Type B pancreatic cell (in vitro differentiated cells): ENCODE measurements at regions not wholly inside any gene's neighbourhood (a gene's known extent, or its start where the extent isn't known, plus 50 kb on each side); places are given as distances from the start of the nearest gene placed in this dataset.
"Not testable (repeated sequence)": the region's sequence is repeated elsewhere in the genome, so short reads cannot be mapped to it uniquely, and the experiment has no call there.

Experiments
- DNase-seq: peaks from one replicate; pipeline ENCODE4 v3.0.0; 2021; ENCODE audit warnings: mixed read lengths; ENCODE audit not compliant: unreplicated experiment; ENCODE audit errors: extremely low spot score
- H3K27ac Mint-ChIP-seq: 2 replicates; pipeline ENCODE4 v1.8.0; 2021; ENCODE audit warnings: mild to moderate bottlenecking, mixed read lengths
- H3K27me3 Mint-ChIP-seq: 2 replicates; pipeline ENCODE4 v1.8.0; 2021; ENCODE audit warnings: mixed read lengths
- H3K36me3 Mint-ChIP-seq: 2 replicates; pipeline ENCODE4 v1.8.0; 2021; ENCODE audit warnings: mixed read lengths
- H3K4me1 Mint-ChIP-seq: one replicate; pipeline ENCODE4 v1.8.0; 2021; ENCODE audit warnings: mixed read lengths; ENCODE audit not compliant: unreplicated experiment
- H3K4me3 Mint-ChIP-seq: 2 replicates; pipeline ENCODE4 v1.8.0; 2021; ENCODE audit warnings: mild to moderate bottlenecking, mixed read lengths
- H3K9me3 Mint-ChIP-seq: 2 replicates; pipeline ENCODE4 v1.8.0; 2021; ENCODE audit warnings: mixed read lengths
- TF ChIP-seq, protein P1 (sequence below): fragments of 200-600 bp; sonication (generic); conservative IDR thresholded peaks from 2 replicates; pipeline ENCODE4 v1.5.0; 2021; ENCODE audit warnings: antibody characterized with exemption, mild to moderate bottlenecking

DNA sequence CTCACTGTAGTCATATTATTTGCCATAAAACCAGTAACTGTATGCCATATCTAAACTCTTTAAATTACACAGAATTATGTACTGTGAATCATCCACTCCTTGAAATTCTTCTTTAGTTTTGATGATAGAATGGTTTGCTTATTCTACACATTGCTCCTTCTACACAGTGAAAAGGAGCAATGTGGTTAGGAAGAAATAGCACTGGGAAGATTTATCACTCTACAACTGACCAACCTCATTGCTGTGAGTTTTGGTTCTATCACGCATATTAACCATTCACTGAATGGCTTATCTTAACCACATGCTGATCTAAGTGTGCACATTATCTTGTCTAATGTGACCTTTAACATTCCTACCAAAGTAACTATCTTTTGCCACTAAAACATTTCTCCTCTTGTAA, 415.7 kb upstream of the NDST4 start:
- no peaks in the 10 kb centered on the region for H3K36me3 Mint-ChIP-seq
- peaks cover under 1% of the 10 kb centered on the region for H3K9me3 Mint-ChIP-seq
- H3K4me1 Mint-ChIP-seq = no peaks in the 10 kb centered on the region
- DNase-seq = no peak
- H3K27ac Mint-ChIP-seq = no peak overlapping the region
- H3K27me3 Mint-ChIP-seq = no peaks in the 10 kb centered on the region
- TF ChIP-seq, protein P1, sequence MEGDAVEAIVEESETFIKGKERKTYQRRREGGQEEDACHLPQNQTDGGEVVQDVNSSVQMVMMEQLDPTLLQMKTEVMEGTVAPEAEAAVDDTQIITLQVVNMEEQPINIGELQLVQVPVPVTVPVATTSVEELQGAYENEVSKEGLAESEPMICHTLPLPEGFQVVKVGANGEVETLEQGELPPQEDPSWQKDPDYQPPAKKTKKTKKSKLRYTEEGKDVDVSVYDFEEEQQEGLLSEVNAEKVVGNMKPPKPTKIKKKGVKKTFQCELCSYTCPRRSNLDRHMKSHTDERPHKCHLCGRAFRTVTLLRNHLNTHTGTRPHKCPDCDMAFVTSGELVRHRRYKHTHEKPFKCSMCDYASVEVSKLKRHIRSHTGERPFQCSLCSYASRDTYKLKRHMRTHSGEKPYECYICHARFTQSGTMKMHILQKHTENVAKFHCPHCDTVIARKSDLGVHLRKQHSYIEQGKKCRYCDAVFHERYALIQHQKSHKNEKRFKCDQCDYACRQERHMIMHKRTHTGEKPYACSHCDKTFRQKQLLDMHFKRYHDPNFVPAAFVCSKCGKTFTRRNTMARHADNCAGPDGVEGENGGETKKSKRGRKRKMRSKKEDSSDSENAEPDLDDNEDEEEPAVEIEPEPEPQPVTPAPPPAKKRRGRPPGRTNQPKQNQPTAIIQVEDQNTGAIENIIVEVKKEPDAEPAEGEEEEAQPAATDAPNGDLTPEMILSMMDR = no peak
- H3K4me3 Mint-ChIP-seq = no peak overlapping the region

DNA sequence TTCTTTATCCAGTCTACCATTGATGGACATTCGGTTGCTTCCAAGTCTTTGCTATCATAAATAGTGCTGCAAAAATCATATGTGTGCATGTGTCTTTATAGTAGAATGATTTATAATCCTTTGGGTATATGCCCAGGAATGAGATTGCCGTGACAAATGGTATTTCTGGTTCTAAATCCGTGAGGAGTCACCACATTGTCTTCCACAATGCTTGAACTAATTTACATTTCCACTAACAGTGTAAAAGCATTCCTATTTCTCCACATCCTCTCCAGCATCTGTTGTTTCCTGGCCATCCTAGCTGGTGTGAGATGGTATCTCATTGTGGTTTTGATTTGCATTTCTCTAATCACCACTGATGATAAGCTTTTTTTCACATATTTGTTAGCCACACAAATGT, 406.1 kb upstream of the NDST4 start:
- H3K36me3 Mint-ChIP-seq, H3K27ac Mint-ChIP-seq, H3K27me3 Mint-ChIP-seq, DNase-seq, H3K4me3 Mint-ChIP-seq, H3K4me1 Mint-ChIP-seq: not testable (repeated sequence)
- peaks cover 11% of the 10 kb centered on the region for H3K9me3 Mint-ChIP-seq

DNA sequence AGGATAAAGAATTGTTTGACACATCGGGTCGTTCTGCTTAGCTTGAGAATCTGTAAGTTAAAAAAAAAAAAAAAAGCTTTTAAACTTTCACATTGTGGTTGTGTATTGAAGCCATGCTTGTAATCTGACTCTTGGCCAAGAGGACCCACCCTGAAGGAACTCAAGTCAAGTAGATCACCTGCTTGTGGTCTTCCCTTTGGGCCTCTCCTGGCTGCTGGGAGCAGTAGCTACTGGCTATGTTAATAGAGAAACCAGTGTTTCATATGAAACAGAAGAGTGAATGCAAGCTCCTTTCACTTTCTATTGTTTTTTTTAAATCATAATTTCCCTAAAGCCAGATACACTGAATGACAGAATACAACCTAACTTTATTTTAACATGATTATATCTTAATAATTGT, 402.4 kb upstream of the NDST4 start:
- Mint-ChIP-seq H3K36me3 (no peaks in the 10 kb centered on the region), H3K4me3 (no peak overlapping the region), H3K27ac (no peak overlapping the region), H3K9me3 (no peaks in the 10 kb centered on the region), H3K4me1 (no peaks in the 10 kb centered on the region), H3K27me3 (no peaks in the 10 kb centered on the region)
- TF ChIP-seq, protein P1 = no peak
- no peak for DNase-seq

DNA sequence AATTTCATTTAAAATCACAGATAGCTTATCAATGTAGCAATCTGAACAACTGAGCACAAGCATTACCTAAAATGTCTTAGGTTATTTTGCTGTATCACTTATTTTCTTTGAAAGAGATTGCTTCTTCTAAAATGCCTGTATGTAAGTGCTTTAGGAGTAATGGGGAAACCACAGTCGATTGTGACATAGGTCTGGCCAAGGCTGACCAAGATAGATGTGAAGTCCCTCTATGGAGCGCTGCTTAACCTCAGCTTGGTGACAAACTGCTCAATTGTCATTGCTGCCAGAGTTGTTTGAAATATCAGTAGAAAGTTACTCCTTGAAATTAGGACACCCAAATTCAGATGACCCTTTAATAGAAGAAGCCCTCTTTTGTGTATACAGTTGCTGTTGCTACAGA, 401.9 kb upstream of the NDST4 start:
- H3K27me3 Mint-ChIP-seq = no peaks in the 10 kb centered on the region
- TF ChIP-seq, protein P1 = no peak
- no peaks in the 10 kb centered on the region for H3K4me1 Mint-ChIP-seq
- H3K36me3 Mint-ChIP-seq = no peaks in the 10 kb centered on the region
- H3K27ac Mint-ChIP-seq = no peak overlapping the region
- DNase-seq = no peak
- no peak overlapping the region for H3K4me3 Mint-ChIP-seq
- no peaks in the 10 kb centered on the region for H3K9me3 Mint-ChIP-seq

DNA sequence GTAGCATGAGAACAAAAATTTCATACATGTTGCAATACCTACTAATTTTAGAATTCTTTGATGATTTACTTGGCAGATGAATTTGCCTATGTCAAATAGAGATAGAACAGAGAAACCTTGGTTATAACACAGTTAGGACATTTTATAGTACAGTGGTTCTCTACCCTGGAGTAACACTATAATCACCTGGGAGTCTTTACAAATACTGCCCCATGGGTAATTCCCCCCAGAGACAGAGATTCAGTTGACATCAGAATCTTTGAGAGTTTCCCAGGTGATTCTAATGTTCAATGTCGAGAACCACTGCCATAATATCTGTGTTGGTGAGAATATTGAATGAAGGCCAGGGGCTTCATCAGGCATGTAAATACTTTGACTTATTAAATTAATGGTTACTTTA, 401.3 kb upstream of the NDST4 start:
- Mint-ChIP-seq H3K9me3 (no peaks in the 10 kb centered on the region), H3K36me3 (no peaks in the 10 kb centered on the region), H3K4me3 (no peak overlapping the region), H3K27ac (no peak overlapping the region), H3K4me1 (no peaks in the 10 kb centered on the region), H3K27me3 (no peaks in the 10 kb centered on the region)
- TF ChIP-seq, protein P1 = no peak
- DNase-seq = no peak

DNA sequence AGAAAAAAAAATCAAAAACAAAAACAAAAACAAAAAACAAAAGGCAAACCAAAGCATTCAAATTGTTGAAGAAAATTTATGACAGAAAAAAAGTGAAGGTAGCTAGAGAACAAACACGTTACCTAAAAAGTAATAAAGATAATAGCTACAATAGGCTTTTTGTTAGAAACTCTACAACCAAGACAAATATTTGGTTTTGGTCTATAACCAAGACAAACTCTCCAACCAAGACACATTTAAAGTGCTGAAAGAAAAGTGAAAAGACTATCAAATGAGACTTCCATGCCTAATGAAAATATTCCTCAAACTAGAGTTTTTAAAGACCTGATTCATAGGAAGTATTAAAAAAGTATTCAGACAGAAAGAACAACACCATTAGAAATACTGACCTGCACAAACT, 391.9 kb upstream of the NDST4 start:
- Mint-ChIP-seq H3K36me3 (no peaks in the 10 kb centered on the region), H3K9me3 (peaks cover 4% of the 10 kb centered on the region), H3K27me3 (no peaks in the 10 kb centered on the region), H3K27ac (no peak overlapping the region), H3K4me1 (no peaks in the 10 kb centered on the region), H3K4me3 (no peak overlapping the region)
- no peak for DNase-seq
- TF ChIP-seq, protein P1 = no peak
